ENCODE measurements at regions not wholly inside any gene's neighbourhood (a gene's known extent, or its start where the extent isn't known, plus 50 kb on each side); places are given as distances from the start of the nearest gene placed in this dataset.

GRCh38 chr4:111187108-111187507 lies 564.2 kb upstream of the PITX2 start:
- TF ChIP-seq, protein P1, sequence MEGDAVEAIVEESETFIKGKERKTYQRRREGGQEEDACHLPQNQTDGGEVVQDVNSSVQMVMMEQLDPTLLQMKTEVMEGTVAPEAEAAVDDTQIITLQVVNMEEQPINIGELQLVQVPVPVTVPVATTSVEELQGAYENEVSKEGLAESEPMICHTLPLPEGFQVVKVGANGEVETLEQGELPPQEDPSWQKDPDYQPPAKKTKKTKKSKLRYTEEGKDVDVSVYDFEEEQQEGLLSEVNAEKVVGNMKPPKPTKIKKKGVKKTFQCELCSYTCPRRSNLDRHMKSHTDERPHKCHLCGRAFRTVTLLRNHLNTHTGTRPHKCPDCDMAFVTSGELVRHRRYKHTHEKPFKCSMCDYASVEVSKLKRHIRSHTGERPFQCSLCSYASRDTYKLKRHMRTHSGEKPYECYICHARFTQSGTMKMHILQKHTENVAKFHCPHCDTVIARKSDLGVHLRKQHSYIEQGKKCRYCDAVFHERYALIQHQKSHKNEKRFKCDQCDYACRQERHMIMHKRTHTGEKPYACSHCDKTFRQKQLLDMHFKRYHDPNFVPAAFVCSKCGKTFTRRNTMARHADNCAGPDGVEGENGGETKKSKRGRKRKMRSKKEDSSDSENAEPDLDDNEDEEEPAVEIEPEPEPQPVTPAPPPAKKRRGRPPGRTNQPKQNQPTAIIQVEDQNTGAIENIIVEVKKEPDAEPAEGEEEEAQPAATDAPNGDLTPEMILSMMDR (IDR thresholded peaks at IDR 0.05; ENCODE audit: control insufficient read depth, extremely low read depth, insufficient read depth), result no peak
- no peak overlapping the region for H3K4me3 ChIP-seq (ENCODE audit: low read depth, low read length)
- DNase-seq (ENCODE audit: low read depth), result no peak

DNA sequence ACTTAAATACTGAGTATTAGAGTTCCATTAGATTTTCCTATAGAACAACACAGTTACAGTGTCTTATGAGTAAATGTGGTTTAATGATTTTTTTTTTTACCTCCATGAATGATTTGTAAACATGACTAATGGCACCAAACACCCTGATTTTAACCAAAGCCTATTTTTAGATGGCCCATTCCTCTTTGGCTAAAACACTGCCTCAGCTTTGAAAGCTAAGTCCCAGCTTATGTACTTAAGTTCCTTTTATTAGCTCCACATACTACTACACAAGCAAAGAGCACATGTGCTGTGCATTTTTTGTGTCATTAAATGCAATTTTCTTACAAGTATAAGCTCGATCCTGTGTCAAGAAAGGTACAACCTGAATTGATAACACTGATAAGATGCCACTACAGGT lies 575.6 kb upstream of the PITX2 start:
- TF ChIP-seq, protein P1 (IDR thresholded peaks at IDR 0.05; ENCODE audit: control insufficient read depth, extremely low read depth, insufficient read depth), result no peak
- DNase-seq (ENCODE audit: low read depth), result no peak
- H3K4me3 ChIP-seq (ENCODE audit: low read depth, low read length), result no peak overlapping the region

GRCh38 chr4:111204797-111205196 lies 581.9 kb upstream of the PITX2 start:
- no peak overlapping the region for H3K4me3 ChIP-seq (ENCODE audit: low read depth, low read length)
- TF ChIP-seq, protein P1 (IDR thresholded peaks at IDR 0.05; ENCODE audit: control insufficient read depth, extremely low read depth, insufficient read depth), result no peak
- DNase-seq (ENCODE audit: low read depth), result no peak

DNA sequence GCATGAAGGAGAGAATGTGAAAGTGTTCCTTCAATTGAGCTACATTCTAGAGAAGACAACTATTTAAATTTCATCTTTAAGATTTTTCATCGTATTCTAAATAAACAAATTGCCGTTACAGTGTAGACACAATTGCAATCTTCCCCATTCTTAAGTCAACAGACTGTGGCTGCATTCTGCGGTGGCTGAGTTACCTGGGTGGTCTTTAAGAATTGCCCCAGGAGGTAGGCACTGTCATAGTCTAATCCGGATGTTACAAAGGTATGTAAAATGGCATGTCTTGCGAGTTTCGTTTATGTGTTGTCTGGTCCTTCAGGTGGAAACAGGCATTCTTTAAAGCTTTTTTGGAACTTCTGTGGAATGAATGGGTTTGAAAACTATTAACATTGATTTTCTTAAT lies 586.1 kb upstream of the PITX2 start:
- no peak for DNase-seq (ENCODE audit: low read depth)

GRCh38 chr4:111209706-111210105 lies 586.8 kb upstream of the PITX2 start:
- no peak overlapping the region for H3K4me3 ChIP-seq (ENCODE audit: low read depth, low read length)
- TF ChIP-seq, protein P1 (IDR thresholded peaks at IDR 0.05; ENCODE audit: control insufficient read depth, extremely low read depth, insufficient read depth), result no peak
- no peak for DNase-seq (ENCODE audit: low read depth)

More for the DNA sequence above, 586.1 kb upstream of the PITX2 start:
- TF ChIP-seq, protein P1 (IDR thresholded peaks at IDR 0.05; ENCODE audit: control insufficient read depth, extremely low read depth, insufficient read depth), result no peak
- H3K4me3 ChIP-seq (ENCODE audit: low read depth, low read length), result no peak overlapping the region

DNA sequence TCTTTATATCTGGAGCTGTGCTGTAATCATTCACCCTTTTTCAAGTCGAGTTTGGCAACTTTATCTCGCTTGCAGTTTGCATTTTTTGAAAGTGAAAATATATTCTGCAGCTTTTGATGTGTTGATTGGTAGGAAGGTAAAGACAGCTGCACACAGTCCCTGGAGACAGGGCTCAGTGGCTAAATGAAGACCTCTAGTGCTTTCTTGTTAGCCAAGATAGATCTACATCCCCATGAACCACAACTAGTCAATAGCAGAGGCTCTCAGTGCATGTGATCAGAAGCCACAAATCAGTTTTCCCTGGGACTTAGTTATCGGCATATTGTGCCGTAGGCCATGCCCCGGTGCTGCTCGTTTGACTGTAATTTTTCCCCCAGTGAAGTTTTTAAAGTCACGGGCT lies 587.7 kb upstream of the PITX2 start:
- H3K4me3 ChIP-seq (ENCODE audit: low read depth, low read length), result no peak overlapping the region
- no peak for DNase-seq (ENCODE audit: low read depth)
- TF ChIP-seq, protein P1 (IDR thresholded peaks at IDR 0.05; ENCODE audit: control insufficient read depth, extremely low read depth, insufficient read depth), result no peak

DNA sequence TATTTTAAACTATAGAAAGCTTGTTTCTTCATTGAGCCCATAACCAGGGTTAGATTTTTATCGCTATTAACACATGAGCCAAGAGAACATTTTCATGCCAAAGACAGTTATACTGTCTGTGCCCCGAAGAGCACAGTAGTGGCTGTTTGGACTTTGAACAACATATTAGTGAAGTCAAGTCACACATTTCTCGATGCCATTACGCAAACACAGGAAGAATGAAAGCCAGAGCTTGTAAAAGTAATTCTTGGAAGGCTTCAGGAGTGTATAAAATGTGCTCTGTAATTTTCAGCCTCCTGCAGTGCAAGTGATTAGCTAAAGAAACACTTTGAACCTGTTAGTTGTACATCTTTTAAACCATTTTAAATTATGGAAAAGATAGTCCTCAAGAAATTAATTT lies 590.7 kb upstream of the PITX2 start:
- no peak overlapping the region for H3K4me3 ChIP-seq (ENCODE audit: low read depth, low read length)
- TF ChIP-seq, protein P1 (IDR thresholded peaks at IDR 0.05; ENCODE audit: control insufficient read depth, extremely low read depth, insufficient read depth), result no peak
- peak; percentile 3 for DNase-seq (ENCODE audit: low read depth)
